AG09309 (cell line): ENCODE measurements at regions not wholly inside any gene's neighbourhood (a gene's known extent, or its start where the extent isn't known, plus 50 kb on each side); places are given as distances from the start of the nearest gene placed in this dataset.
"Not testable (repeated sequence)": the region's sequence is repeated elsewhere in the genome, so short reads cannot be mapped to it uniquely, and the experiment has no call there.

Source experiments
- DNase-seq: peaks from one replicate; pipeline ENCODE4 v3.0.0-alpha.2; 2010; ENCODE audit warnings: low read depth
- H3K4me3 ChIP-seq: 2 replicates; pipeline ENCODE4 v1.5.1; 2011; ENCODE audit warnings: mild to moderate bottlenecking, low read depth, low read length, moderate library complexity; ENCODE audit not compliant: control insufficient read depth
- TF ChIP-seq, protein P1 (sequence below): IDR thresholded peaks from 2 replicates; pipeline ENCODE4 v1.5.1; 2011; ENCODE audit warnings: mild to moderate bottlenecking, low read depth, low read length, inconsistent platforms; ENCODE audit not compliant: insufficient read depth, control insufficient read depth; ENCODE audit errors: missing control alignments

DNA sequence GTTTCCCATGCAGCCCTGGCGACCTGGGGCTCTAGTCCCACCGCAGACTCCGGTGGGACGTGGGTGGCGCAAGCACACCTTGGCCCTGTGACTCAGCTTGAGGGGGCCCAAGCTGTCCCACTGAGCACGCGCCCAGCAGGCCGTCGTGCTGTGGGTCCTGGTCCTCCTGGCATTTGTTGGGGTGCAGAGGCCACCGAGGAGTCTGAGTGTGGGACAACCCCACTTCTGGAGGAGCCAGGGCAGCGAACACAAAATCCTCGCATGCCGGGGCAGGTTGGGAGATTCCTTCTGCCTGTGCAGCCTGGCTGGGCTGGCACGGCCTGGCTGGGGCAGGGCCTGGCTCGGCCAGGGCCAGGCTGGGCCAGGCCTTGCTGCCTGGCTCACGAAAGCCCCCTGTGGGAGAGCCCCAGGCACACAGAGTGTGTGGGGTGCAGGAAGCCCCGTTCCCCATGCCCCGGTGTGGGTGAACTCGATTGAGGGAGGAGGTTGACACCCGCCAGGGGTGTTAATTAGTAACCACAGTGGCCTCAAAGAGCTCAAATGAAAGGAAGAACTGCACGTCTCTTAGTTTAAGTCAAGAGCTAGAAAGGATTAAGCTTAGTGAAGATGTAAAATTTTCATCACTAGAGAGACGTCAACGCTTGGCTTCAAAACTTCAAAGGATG, 1808.5 kb upstream of the DEFB115 start:
- H3K4me3 ChIP-seq = no peak overlapping the region
- TF ChIP-seq, protein P1, sequence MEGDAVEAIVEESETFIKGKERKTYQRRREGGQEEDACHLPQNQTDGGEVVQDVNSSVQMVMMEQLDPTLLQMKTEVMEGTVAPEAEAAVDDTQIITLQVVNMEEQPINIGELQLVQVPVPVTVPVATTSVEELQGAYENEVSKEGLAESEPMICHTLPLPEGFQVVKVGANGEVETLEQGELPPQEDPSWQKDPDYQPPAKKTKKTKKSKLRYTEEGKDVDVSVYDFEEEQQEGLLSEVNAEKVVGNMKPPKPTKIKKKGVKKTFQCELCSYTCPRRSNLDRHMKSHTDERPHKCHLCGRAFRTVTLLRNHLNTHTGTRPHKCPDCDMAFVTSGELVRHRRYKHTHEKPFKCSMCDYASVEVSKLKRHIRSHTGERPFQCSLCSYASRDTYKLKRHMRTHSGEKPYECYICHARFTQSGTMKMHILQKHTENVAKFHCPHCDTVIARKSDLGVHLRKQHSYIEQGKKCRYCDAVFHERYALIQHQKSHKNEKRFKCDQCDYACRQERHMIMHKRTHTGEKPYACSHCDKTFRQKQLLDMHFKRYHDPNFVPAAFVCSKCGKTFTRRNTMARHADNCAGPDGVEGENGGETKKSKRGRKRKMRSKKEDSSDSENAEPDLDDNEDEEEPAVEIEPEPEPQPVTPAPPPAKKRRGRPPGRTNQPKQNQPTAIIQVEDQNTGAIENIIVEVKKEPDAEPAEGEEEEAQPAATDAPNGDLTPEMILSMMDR = no peak
- DNase-seq = no peak

DNA sequence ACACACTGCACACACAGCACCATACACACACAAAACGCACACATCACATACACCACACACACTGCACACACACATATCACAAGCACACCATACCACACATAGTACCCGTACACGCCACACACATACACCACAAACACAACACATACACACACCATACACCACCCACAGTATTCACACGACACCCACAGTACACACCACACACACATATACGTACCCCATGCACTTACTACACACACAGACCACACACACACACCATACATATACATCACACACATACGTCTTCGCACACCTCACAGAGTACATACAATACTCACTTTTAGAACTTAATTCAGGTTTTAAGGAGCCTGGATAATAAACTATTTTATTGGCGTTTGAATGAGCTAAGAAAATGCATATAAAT, 1805.3 kb upstream of the DEFB115 start:
- H3K4me3 ChIP-seq = no peak overlapping the region
- DNase-seq = no peak
- TF ChIP-seq, protein P1 = no peak

DNA sequence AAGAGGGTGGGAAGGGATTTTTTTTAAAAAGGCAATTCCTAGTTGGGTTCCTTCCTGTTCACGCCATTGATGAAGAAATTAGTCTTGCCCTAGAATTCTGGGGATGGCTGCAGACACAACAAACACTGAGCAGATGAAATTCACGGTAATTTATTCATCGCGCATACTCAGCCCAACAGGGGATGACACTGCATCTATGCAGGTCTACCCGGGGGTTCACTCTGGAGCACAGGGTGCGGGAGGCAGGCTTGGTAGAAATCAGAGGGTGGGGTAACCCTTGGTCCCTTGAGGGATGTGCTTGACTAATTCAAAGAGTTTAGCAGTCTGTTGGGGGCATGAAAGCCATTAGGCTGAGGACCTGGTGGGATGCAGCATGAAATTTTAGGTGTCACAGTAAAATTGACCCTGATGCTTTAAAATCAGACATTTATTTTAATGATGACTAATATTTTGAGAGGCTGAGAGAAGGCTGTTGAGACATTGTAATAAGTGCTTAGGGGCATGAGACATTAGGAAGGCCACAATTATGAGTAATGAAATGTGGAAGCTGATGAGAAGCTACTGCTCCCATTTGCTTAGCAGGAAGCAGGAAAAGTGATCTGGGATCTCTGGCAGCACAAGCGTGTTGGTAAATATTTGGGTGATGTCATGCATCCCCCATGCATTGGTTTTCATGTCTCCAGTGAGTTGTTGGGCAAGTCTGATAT, 1800.3 kb upstream of the DEFB115 start:
- DNase-seq, H3K4me3 ChIP-seq: not testable (repeated sequence)

DNA sequence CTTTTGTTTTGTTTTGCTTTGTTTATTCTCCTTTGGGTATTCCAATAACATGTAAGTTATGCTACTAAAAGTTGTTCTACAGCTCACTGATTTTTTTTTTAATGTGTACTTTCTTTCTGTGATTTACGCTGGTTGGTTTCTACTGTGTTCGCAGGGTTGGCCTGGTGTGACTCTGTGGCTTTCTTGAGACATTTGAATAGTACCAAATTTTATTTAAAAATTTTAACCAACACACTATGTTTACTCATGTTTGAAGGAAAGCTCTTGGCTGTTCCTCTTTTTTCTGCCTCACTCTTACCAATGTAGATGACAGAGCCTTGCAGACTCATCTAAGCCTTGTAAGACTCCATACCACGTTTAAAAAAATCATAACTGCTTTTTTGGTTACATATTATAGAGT, 1784.9 kb upstream of the DEFB115 start:
- no peak overlapping the region for H3K4me3 ChIP-seq
- TF ChIP-seq, protein P1 = no peak
- no peak for DNase-seq

DNA sequence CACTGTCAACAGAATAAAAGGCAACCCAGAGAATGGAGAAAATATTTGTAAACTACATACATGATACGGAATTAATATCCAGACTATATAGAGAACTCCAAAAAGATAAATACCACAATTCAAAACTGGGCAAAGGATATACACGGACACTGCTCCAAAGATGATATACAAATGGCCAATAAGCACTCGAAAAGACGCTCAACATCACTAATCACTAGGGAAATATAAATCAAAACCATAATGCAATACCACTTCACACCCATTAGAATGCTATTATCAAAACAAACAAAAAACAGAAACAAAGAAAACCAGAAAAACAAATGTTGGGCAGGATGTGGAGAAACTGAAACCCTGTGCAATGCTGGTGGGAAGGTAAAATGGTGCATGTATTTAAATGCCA, 1764.6 kb upstream of the DEFB115 start:
- not testable (repeated sequence) for H3K4me3 ChIP-seq

DNA sequence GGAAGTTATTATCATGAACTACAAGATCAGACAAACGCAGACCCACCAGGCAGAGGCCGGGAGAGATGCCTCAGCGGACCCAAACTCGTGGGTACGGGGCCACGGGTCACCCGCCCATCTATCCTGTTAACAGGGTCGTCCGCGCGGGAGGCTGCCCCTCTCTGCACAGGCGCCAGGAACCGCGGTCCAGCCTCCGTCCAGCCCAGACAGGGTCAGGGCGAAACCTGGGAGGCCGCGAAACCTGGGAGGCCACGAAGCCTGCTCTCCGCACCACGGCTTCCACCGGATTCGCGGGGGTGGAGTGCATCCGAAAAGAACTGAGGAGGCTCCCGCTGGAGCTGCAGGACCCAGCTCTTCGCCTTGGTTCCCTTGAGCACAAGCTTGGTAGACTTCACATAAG, 1760.7 kb upstream of the DEFB115 start:
- not testable (repeated sequence) for DNase-seq
- peak overlapping the region; percentile 37 for H3K4me3 ChIP-seq

More for the DNA sequence above, 1764.6 kb upstream of the DEFB115 start:
- DNase-seq = not testable (repeated sequence)

DNA sequence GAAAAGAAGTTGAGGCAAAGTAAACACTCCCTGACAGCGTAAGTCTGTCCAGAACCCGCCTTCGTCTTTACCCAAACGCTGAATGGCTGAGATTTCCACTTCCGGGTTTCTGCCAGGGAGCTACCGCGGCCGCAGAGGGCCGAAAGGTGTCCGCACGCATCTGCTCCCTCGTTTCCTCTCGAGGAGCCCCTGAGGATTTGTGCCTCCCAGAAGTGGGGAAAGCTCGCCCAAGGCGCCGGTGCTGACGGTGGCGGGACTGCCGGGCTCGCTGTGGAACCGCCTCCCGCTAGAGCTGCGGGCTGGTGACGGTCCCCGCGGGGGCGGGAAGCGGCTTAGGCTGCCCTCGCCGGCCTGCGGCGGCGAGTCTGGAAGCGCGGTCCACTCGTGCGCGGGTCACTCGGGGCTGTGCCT, 1760.2 kb upstream of the DEFB115 start:
- H3K4me3 ChIP-seq = peak overlapping the region; percentile 37

DNA sequence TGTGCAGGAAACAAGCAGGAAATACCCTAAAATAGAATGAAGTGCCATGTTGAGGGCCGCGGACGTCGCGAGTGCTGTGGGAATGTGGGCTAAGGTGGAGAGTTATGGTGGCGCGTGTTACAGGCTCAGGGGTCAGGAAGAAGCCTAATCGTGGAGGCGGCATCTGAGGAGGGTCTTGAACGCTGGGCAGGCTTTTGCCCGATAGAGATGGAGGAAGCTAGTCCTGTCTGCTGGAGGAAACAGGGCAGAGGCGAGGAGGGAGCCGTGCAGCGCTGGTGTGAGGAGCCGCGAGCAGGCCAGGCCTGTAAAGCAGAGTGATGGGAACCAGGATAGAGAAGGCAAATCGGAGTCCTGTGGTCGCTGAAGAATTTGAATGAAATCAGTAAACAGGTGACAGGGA, 1759.8 kb upstream of the DEFB115 start:
- not testable (repeated sequence) for H3K4me3 ChIP-seq, DNase-seq

More for the DNA sequence above, 1760.2 kb upstream of the DEFB115 start:
- no peak for DNase-seq
- TF ChIP-seq, protein P1 = no peak

DNA sequence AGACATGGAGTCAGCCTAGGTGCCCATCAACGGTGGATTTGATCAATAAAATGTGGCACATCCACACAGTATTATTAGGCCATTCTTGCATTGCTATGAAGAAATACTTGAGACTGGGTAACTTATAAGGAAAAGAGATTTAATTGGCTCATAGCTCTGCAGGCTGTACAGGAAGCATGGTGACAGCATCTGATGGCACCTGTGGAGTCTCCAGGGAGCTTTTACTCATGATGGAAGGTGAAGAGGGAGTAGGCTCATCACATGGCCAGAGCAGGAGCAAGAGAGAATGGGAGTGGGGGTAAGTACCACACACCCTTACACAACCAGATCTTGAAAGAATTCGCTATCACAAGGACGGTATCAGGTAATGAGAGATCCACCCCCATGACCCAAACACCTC, 1756.7 kb upstream of the DEFB115 start:
- not testable (repeated sequence) for DNase-seq, H3K4me3 ChIP-seq

DNA sequence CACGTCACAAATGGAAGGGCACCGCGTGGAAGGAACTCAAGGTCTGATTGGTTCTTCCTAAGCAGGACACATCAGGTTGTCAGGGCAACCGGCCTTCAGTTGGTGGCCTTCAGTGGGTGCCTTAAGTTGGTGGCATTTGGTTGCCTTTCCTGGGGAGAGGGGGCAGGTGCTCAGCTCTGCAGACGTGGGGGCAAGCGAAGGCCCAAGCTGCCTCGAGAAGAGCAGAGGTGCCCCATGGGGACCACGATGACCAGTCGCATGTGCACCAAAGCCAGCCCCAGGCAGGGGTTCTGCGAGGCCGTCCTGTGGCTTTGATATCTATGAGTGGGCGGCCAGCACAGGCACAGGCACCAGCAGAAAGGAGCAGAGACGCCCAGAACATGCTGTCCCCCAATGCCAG, 1742.8 kb upstream of the DEFB115 start:
- not testable (repeated sequence) for DNase-seq

DNA sequence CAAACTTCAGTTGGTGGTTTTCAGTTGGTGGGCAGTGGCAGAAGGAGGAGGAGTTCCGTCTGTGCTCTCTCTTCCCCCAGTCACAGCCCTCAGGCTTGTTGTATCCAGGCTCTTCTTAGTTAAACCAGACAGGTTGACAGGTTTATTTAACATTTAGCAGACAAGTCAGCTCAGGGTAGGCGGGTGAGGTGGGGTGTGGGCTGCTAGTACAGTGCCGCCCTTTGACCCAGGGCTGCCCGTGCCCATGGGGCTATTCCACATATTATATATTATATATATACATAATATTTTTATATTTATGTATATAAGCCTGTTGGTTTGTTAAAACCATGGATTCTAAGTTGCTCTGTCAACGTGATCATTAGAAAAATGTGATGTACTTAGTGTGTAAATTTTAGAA, 1740.6 kb upstream of the DEFB115 start:
- not testable (repeated sequence) for DNase-seq, H3K4me3 ChIP-seq

More for the DNA sequence above, 1742.8 kb upstream of the DEFB115 start:
- H3K4me3 ChIP-seq = not testable (repeated sequence)
